ENCODE measurements at regions not wholly inside any gene's neighbourhood (a gene's known extent, or its start where the extent isn't known, plus 50 kb on each side); places are given as distances from the start of the nearest gene placed in this dataset.
A peak's percentile ranks its signal among the peaks of the same experiment; 100 is the strongest.
"Not testable (repeated sequence)": the region's sequence is repeated elsewhere in the genome, so short reads cannot be mapped to it uniquely, and the experiment has no call there.

DNA sequence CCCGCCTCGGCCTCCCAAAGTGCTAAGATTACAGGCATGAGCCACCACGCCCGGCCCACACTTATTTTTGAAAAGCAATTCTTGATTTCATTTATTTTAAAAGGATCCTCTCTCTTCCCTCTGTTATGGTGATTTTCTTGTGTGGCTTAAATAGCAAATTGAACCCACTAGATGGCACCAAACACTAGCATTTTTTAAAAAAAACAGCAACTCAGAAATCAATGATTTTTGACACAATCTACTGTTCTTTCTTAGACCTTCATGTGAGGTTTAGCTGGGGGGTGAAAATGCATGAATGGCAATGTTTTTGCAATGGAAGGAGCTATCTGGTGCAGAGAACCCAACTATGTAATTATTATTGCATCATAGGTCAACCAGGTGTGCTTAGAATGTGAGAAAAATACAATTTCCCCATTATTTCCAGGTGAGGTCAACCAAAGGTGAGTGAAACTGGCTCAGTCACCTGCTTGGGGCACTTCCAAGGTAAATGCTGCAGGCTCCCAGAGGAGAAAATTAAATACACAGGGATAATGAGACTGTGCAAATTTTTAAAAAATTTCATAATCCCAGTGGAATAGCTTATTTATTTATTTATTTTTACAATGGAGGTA is 226.7 kb upstream of the PRKX start:
- DNase-seq (ENCODE audit: low spot score), result peak; percentile 24

GRCh38 chrX:3938587-3938986 is 225.1 kb upstream of the PRKX start:
- no peak for DNase-seq (ENCODE audit: low spot score)

DNA sequence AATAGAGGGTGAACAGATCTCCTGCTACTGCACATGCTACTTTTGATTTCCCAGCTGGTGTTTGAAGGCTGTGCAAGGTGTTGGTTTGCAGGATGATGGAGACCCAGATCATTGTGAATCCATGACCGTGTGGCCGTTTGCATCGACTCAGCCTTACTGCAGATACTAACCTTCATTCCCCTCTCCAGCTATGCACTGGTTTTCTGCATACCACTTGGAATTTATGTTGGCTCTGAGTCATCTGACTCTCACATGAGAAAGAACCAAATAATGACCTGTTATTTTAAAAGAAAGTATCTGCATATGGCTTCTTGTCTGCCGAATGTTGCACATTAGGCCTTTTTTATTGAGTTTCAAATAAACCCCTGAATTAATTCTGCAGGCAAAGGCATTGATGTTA is 221.7 kb upstream of the PRKX start:
- not testable (repeated sequence) for DNase-seq (ENCODE audit: low spot score)

DNA sequence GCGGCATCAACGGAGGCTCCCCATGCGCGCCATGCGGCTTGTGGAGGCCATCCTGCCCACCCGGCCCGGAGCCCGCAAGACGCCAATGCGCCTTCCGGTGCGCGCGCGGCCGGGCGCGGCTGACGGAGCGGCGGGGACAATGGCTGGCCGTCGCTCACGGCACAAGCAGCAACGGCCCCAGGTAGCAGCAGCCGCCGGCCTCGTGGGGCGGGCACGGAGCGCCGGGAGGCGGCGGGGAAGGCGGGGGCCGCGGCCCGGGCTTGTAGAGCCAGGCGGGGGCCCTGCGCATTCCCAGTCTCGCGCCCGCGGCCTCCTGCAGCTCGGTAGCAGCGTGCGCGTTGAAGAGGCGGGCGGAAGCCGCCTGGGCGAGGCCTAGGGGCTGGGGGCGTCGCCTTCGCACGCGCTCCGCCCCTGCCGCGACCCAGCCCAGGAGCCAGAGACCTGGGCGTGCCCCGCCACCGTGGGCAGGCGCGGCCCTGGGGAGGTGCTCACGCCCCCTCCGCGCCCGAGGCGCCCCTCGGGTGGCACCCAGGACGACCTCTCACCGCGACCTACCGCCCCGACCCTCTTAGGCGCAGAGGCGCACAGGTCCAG is 207.1 kb upstream of the PRKX start:
- DNase-seq (ENCODE audit: low spot score), result not testable (repeated sequence)

- not testable (repeated sequence) for DNase-seq (ENCODE audit: low spot score)
These were observed 206.4 kb upstream of the PRKX start for GRCh38 chrX:3919668-3920423.

- not testable (repeated sequence) for DNase-seq (ENCODE audit: low spot score)
These were observed 201.4 kb upstream of the PRKX start for GRCh38 chrX:3914813-3915212.

DNA sequence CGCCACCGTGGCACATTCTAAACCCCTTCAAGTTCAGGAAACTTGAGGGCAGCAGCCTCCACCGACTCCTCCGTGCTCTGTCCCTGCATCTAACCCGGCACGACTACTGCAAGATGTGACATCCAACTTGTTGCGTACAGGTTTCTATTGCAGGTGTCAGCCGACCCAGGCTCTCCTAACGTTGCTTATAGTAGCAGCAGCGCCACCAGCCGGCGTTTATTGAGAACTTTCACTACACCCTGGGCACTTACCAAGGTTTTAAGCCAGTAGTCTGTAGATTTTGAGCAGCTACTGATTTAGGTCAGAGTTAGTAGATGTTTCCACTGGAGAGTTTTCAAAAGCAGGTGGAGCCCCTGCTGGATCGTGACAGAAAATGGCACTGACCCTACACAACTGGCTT is 200.6 kb upstream of the PRKX start:
- not testable (repeated sequence) for DNase-seq (ENCODE audit: low spot score)

- DNase-seq (ENCODE audit: low spot score), result not testable (repeated sequence)
These were observed 197.6 kb upstream of the PRKX start for GRCh38 chrX:3911012-3911411.

GRCh38 chrX:3910611-3911010 is 197.2 kb upstream of the PRKX start:
- DNase-seq (ENCODE audit: low spot score), result not testable (repeated sequence)

GRCh38 chrX:3905522-3906258 is 192.2 kb upstream of the PRKX start:
- not testable (repeated sequence) for DNase-seq (ENCODE audit: low spot score)

DNA sequence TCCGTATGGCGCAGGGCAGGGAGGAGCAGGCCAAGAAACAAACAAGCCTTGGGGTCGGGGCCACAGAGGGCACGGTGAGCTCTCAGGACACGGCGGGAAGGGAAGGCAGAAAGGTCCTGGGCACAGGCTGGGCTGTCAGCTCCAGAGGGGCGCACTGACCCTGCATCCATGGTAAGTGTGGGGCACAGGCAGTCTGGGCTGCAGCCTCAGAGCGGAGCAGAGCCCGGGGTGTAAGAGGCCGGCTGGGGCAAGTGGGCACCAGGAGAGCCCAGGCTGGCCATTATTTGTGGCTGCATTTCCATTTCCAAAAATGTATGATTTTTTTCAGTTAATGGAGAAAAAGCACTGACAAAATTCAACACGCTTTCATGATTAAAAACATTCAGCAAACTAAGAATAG is 188.8 kb upstream of the PRKX start:
- DNase-seq (ENCODE audit: low spot score), result not testable (repeated sequence)

DNA sequence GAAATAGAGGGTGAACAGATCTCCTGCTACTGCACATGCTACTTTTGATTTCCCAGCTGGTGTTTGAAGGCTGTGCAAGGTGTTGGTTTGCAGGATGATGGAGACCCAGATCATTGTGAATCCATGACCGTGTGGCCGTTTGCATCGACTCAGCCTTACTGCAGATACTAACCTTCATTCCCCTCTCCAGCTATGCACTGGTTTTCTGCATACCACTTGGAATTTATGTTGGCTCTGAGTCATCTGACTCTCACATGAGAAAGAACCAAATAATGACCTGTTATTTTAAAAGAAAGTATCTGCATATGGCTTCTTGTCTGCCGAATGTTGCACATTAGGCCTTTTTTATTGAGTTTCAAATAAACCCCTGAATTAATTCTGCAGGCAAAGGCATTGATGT is 183.3 kb upstream of the PRKX start:
- not testable (repeated sequence) for DNase-seq (ENCODE audit: low spot score)

GRCh38 chrX:3882553-3882920 is 169.1 kb upstream of the PRKX start:
- DNase-seq (ENCODE audit: low spot score), result not testable (repeated sequence)

- not testable (repeated sequence) for DNase-seq (ENCODE audit: low spot score)
These were observed 168.6 kb upstream of the PRKX start for GRCh38 chrX:3881898-3882552.

- not testable (repeated sequence) for DNase-seq (ENCODE audit: low spot score)
These were observed 167.9 kb upstream of the PRKX start for GRCh38 chrX:3881255-3881895.

DNA sequence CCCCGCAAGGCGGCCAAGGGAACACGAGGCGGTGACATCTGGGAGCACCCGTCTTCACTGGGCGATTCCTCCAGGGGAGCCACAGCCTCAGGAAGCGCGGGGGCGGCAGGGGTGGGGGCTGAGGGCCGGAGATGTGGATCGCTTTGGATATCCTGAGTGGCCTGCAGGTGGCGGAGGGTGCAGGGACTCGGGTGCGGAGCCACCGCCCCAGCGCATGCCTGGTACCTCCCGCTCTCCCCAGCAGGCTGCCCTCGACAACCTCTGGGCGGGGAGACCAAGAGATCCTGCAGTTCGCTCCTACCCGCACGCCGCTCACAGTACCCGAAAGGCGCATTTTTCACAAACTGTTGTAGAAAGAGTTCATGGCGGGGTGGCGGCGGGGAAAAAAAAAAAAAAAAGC is 162.9 kb upstream of the PRKX start:
- not testable (repeated sequence) for DNase-seq (ENCODE audit: low spot score)

DNA sequence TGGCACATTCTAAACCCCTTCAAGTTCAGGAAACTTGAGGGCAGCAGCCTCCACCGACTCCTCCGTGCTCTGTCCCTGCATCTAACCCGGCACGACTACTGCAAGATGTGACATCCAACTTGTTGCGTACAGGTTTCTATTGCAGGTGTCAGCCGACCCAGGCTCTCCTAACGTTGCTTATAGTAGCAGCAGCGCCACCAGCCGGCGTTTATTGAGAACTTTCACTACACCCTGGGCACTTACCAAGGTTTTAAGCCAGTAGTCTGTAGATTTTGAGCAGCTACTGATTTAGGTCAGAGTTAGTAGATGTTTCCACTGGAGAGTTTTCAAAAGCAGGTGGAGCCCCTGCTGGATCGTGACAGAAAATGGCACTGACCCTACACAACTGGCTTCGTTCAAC is 162.2 kb upstream of the PRKX start:
- not testable (repeated sequence) for DNase-seq (ENCODE audit: low spot score)

- DNase-seq (ENCODE audit: low spot score), result not testable (repeated sequence)
These were observed 158.9 kb upstream of the PRKX start for GRCh38 chrX:3872226-3872879.

DNA sequence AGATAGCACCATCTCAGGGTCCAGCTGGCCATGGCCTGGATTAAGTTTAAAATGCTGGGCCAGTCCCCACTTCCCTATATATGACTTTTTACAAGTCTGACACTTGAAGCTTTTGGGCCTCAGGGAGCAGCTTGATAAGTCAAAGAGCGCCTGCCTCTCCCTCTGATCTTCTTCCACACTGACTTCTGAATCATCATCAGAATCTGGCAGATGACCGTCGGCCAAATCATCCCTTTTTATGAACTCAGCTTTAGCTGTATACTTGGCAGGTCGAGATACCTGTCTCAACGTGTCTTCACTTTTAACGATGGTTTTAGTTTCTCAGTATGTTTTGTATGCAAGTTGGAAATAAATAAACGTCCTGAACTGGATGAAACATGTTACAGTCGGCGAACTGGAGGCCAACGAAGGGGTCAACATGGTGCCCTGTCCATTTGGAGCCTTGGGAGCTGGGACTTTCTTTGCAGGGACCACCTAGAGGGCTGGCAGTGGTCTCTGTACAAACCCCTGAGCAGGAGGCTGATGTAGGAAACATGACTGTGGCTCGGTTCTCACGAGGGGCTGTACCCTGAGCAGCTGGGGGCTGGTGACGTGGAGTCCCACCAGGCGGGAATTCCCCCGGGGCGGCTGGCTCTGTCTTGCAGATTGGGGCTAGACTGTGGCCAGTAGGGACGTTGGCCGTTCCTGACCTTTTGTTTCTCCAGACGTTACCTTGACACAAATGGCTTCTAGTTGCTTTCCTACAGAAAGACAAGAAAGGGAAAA is 153.8 kb upstream of the PRKX start:
- not testable (repeated sequence) for DNase-seq (ENCODE audit: low spot score)

GRCh38 chrX:3858332-3858731 is 144.9 kb upstream of the PRKX start:
- not testable (repeated sequence) for DNase-seq (ENCODE audit: low spot score)
